ENCODE measurements at regions not wholly inside any gene's neighbourhood (a gene's known extent, or its start where the extent isn't known, plus 50 kb on each side); places are given as distances from the start of the nearest gene placed in this dataset.

- TF ChIP-seq CTCF (conservative IDR thresholded peaks at IDR 0.05; ENCODE audit: low read length) (no peak), EZH2phosphoT487 (IDR thresholded peaks at IDR 0.05; ENCODE audit: borderline replicate concordance, low read depth, low read length) (no peak)
Measured at GRCh38 chr9:19720377-19720776, 68.5 kb downstream of the SLC24A2 start.

Measured in OCI-LY7 (cell line).